ENCODE measurements at regions not wholly inside any gene's neighbourhood (a gene's known extent, or its start where the extent isn't known, plus 50 kb on each side); places are given as distances from the start of the nearest gene placed in this dataset.
"Not testable (repeated sequence)": the region's sequence is repeated elsewhere in the genome, so short reads cannot be mapped to it uniquely, and the experiment has no call there.

DNA sequence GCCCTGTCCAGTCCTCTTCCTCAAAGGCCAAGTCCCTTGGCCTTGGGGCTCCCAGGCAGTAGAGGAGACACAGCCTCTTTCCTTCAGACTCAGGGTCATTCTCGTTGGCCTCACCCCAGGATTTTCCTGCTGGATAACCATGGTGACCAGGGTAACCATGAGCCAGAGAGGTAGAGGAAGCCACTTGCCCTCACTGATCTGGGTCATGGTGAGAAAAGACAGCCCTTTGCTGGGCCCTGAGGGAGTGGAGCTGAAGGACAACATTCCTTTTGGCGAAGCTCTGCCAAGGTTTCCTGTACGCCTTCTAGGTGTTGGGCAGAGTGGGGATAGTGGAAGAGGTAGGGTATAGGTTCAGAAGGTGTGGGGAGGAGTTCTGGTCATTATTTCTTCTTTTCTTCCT lies 53.1 kb upstream of the WNT4 start:
- Mint-ChIP-seq H3K27me3 (peaks cover 18% of the 10 kb centered on the region), H3K4me3 (no peak overlapping the region), H3K36me3 (ENCODE audit: low read depth) (no peaks in the 10 kb centered on the region), H3K9me3 (no peaks in the 10 kb centered on the region), H3K27ac (no peak overlapping the region), H3K4me1 (ENCODE audit: low read depth) (no peaks in the 10 kb centered on the region)

DNA sequence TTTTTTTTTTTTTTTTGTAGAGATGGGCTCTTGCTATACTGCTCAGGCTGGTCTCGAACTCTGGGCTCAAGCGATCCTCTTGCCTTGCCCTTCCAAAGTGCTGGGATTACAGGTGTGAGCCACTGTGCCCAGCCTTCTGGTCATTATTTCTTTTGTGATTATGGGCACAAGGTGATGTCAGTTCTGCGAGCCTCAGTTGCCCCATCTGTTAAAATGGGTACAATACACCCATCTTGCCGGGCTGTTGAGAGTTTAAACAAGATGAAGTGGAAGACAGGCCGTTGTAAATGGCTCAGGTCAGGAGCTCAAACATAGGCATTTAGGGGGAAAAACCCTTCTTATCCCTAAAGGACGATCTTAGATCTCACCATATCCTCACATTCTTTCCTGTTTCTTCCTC lies 53.7 kb upstream of the WNT4 start:
- no peaks in the 10 kb centered on the region for H3K4me1 Mint-ChIP-seq (ENCODE audit: low read depth)
- H3K9me3 Mint-ChIP-seq, result no peaks in the 10 kb centered on the region
- H3K27ac Mint-ChIP-seq, result no peak overlapping the region
- H3K4me3 Mint-ChIP-seq, result no peak overlapping the region
- H3K36me3 Mint-ChIP-seq (ENCODE audit: low read depth), result no peaks in the 10 kb centered on the region
- peaks cover 18% of the 10 kb centered on the region for H3K27me3 Mint-ChIP-seq

DNA sequence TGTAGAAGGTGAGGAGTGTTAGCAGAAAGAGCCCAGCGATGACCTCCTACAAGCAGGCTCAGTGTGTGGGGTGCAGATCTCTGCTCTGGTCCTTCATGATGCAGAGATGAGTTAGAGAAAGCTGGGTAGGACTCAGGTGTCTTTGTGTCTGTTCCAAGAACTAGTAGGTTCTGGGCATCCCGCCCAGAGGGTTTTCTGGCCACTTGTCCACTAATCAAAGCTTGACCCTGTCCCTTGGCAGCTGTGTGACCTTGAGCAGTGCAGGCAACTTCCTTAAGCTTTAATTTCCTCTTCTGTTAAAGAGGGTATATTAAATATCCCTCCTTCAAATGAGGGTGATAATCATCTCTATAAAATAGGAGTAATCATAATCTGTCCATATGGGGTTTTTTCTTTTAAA lies 54.7 kb upstream of the WNT4 start:
- no peak overlapping the region for H3K27ac Mint-ChIP-seq
- H3K9me3 Mint-ChIP-seq, result no peaks in the 10 kb centered on the region
- H3K27me3 Mint-ChIP-seq, result peaks cover 18% of the 10 kb centered on the region
- no peak overlapping the region for H3K4me3 Mint-ChIP-seq
- H3K36me3 Mint-ChIP-seq (ENCODE audit: low read depth), result no peaks in the 10 kb centered on the region
- no peaks in the 10 kb centered on the region for H3K4me1 Mint-ChIP-seq (ENCODE audit: low read depth)

DNA sequence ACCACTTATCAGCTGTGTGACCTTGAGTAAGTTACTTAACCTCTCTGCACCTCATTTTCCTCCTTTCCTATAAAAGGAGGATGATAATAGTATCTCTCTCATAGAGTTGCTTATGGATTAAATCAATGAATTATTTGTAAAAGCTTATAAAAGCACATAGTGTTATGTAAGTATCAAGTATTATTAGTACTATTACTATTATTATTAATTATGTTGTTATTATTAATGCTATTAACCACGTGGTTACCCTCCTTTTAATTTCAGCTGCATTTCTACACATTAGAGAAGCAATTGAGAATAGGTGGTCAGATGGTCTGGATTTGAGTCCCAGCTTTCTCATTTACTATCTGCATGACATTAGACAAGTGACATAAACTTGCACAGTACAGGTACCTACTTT lies 58.1 kb upstream of the WNT4 start:
- H3K27me3 Mint-ChIP-seq, result peaks cover 35% of the 10 kb centered on the region
- H3K36me3 Mint-ChIP-seq (ENCODE audit: low read depth), result no peaks in the 10 kb centered on the region

DNA sequence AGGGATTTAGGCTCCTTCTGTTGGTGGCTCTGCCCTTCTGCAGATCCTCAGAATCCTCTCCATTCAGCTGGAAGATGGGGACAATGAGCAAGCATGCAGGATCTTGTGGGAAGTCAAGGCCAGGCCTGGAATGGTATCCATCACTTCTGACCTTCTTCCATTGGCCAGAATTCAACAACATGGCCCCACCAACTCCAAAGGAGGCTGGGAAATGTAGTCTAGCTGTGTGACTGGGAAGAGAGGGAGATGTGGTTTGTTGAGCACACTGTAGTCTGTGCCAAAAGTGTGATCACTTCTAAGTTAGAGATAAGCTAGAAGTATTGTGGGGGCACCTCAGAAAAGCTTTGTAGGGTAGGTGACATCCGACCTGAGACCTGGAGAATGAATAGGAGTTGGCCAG lies 60.4 kb upstream of the WNT4 start:
- H3K4me1 Mint-ChIP-seq (ENCODE audit: low read depth), result no peaks in the 10 kb centered on the region
- H3K9me3 Mint-ChIP-seq, result no peaks in the 10 kb centered on the region
- H3K27ac Mint-ChIP-seq, result no peak overlapping the region
- H3K27me3 Mint-ChIP-seq, result peaks cover 49% of the 10 kb centered on the region
- no peaks in the 10 kb centered on the region for H3K36me3 Mint-ChIP-seq (ENCODE audit: low read depth)
- H3K4me3 Mint-ChIP-seq, result no peak overlapping the region

More for the DNA sequence above, 58.1 kb upstream of the WNT4 start:
- no peaks in the 10 kb centered on the region for H3K4me1 Mint-ChIP-seq (ENCODE audit: low read depth)
- no peak overlapping the region for H3K4me3 Mint-ChIP-seq
- H3K9me3 Mint-ChIP-seq, result no peaks in the 10 kb centered on the region
- H3K27ac Mint-ChIP-seq, result no peak overlapping the region

DNA sequence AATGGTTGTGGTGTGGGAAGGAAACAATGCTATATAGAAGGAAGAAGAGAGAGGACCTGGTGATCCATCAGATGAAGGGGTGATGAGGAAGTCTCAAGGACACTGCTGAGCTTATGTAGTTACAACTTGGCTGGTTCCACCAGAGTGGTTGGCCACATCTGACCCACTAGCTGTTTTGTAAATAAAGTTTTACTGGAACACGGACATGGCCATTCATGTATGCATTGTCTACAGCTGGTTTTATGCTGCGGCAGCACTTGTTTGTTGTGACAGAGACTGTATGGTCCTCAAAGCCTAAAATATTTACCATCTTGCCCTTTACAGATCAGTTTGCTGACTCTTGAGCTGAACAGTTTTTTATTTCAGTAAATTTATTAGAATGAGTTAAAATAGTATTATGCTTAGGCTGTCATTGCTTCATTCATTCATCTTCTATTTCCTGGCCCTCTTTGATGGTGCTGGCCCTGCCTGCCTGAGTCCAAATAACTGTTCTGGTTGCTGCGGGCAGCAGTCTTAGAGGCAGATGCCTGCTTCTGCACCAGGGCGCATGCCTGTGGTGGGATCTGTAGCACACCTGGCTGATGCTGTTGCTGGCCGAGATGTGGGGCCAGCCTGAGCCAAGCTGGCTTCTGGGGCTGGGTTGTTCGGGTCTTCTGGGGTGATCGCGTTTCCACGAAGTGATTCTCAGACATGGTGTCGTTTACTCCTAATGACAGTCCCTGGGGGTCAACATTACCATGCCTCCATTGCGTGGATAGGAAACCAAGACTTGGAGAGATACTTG lies 61.4 kb upstream of the WNT4 start:
- H3K36me3 Mint-ChIP-seq (ENCODE audit: low read depth), result no peaks in the 10 kb centered on the region
- no peaks in the 10 kb centered on the region for H3K4me1 Mint-ChIP-seq (ENCODE audit: low read depth)
- H3K27me3 Mint-ChIP-seq, result peaks cover 46% of the 10 kb centered on the region
- H3K9me3 Mint-ChIP-seq, result no peaks in the 10 kb centered on the region
- no peak overlapping the region for H3K27ac Mint-ChIP-seq
- H3K4me3 Mint-ChIP-seq, result no peak overlapping the region

- Mint-ChIP-seq H3K27me3 (peaks cover 51% of the 10 kb centered on the region), H3K4me3 (no peak overlapping the region), H3K27ac (no peak overlapping the region), H3K4me1 (ENCODE audit: low read depth) (no peaks in the 10 kb centered on the region), H3K9me3 (no peaks in the 10 kb centered on the region), H3K36me3 (ENCODE audit: low read depth) (no peaks in the 10 kb centered on the region)
These were observed 62.4 kb upstream of the WNT4 start for GRCh38 chr1:22204989-22205913.

DNA sequence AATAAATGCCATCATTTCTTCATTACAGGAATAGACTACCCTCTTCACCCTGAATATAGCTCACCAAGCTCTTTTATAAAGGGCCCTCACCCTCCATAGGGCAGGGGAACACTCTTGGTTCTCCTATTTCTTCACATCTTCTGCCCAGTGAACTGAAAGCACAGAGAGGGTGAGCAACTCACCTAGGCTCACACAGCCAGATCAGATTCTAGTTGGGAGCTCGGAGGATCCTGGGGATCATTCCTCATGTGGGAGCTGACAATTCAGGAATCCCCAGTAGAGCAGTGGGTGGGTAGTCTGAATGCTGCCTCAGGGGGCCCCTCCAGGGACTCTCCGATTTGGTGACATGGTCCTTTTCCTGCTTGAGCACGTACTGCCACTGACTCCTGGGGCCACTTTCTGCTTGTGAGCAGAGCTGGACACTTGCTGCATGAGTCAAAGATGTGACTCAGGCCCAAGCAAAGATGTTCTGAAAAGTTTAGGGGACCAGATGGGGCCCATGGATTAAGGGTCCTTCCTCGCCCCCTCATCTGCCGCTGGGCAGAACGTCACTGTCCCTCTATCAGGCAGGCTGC lies 63.7 kb upstream of the WNT4 start:
- no peaks in the 10 kb centered on the region for H3K36me3 Mint-ChIP-seq (ENCODE audit: low read depth)
- no peak overlapping the region for H3K4me3 Mint-ChIP-seq
- H3K4me1 Mint-ChIP-seq (ENCODE audit: low read depth), result no peaks in the 10 kb centered on the region
- no peaks in the 10 kb centered on the region for H3K9me3 Mint-ChIP-seq
- H3K27me3 Mint-ChIP-seq, result peaks cover 59% of the 10 kb centered on the region
- no peak overlapping the region for H3K27ac Mint-ChIP-seq

GRCh38 chr1:22207511-22208267 lies 64.8 kb upstream of the WNT4 start:
- no peaks in the 10 kb centered on the region for H3K9me3 Mint-ChIP-seq
- no peak overlapping the region for H3K27ac Mint-ChIP-seq
- no peaks in the 10 kb centered on the region for H3K4me1 Mint-ChIP-seq (ENCODE audit: low read depth)
- H3K4me3 Mint-ChIP-seq, result no peak overlapping the region
- no peaks in the 10 kb centered on the region for H3K36me3 Mint-ChIP-seq (ENCODE audit: low read depth)
- peaks cover 65% of the 10 kb centered on the region for H3K27me3 Mint-ChIP-seq

DNA sequence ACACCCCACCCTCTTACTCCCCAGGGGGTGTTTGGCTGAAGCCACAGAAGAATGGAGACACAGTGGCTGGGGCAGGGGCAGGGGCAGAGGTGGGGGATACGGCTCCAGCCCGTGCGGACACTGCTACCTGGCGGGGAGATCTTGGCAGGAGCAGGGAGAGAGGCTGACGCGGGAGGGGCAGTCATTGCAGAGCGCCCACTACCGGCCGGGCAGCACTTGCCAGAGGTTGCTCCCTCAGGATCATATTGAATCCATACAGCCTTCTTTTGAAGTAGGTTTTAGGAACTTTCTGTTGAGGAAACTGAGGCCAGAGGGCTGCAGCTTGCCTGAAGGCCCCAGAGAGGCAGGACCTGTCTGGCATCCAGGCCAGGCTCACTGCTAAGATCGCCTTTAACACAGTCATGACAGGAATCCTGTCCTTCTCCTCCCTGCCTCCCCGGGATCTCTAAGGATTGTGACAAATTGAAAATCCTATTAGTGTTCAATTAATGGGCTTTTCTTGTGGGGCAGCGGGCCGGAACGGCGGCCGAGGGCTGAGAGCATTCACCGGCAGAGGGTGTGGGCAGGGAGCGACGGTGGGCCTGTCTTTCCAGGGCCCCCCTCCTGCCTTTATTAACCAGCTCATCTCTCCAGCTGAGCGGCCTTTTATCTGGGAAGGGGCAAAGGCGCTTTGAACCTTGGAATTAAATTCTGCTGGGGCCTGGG lies 65.5 kb upstream of the WNT4 start:
- no peaks in the 10 kb centered on the region for H3K9me3 Mint-ChIP-seq
- no peaks in the 10 kb centered on the region for H3K4me1 Mint-ChIP-seq (ENCODE audit: low read depth)
- H3K36me3 Mint-ChIP-seq (ENCODE audit: low read depth), result no peaks in the 10 kb centered on the region
- peaks cover 64% of the 10 kb centered on the region for H3K27me3 Mint-ChIP-seq
- H3K4me3 Mint-ChIP-seq, result no peak overlapping the region
- no peak overlapping the region for H3K27ac Mint-ChIP-seq

GRCh38 chr1:22208973-22209378 lies 66.1 kb upstream of the WNT4 start:
- no peaks in the 10 kb centered on the region for H3K4me1 Mint-ChIP-seq (ENCODE audit: low read depth)
- no peaks in the 10 kb centered on the region for H3K36me3 Mint-ChIP-seq (ENCODE audit: low read depth)
- no peaks in the 10 kb centered on the region for H3K9me3 Mint-ChIP-seq
- H3K4me3 Mint-ChIP-seq, result no peak overlapping the region
- H3K27ac Mint-ChIP-seq, result no peak overlapping the region
- peaks cover 62% of the 10 kb centered on the region for H3K27me3 Mint-ChIP-seq

DNA sequence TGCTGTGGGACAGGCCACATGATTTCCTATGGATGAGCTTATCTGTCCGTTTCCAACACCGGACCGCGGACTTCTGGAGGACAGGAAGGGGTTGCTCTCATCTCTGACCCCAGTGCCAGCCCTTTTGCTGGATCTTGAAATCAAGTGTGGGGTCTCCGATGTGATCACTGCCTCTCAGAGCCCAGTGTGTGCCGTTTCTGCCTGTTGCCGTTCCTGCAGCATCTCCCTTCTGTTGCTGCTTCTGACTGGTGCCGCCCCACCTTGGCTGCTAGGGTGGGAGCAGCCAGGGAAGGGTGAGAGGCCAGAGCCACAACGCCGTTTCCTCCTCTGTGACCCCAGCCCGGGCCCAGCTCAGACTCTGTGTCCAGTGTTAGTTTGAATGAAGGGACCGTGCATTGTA lies 67.3 kb upstream of the WNT4 start:
- Mint-ChIP-seq H3K4me3 (no peak overlapping the region), H3K36me3 (ENCODE audit: low read depth) (no peaks in the 10 kb centered on the region), H3K4me1 (ENCODE audit: low read depth) (no peaks in the 10 kb centered on the region), H3K9me3 (no peaks in the 10 kb centered on the region), H3K27ac (no peak overlapping the region), H3K27me3 (peaks cover 72% of the 10 kb centered on the region)

- peaks cover 67% of the 10 kb centered on the region for H3K27me3 Mint-ChIP-seq
- H3K36me3 Mint-ChIP-seq (ENCODE audit: low read depth), result no peaks in the 10 kb centered on the region
- H3K4me3 Mint-ChIP-seq, result no peak overlapping the region
- H3K4me1 Mint-ChIP-seq (ENCODE audit: low read depth), result no peaks in the 10 kb centered on the region
- H3K9me3 Mint-ChIP-seq, result no peaks in the 10 kb centered on the region
- H3K27ac Mint-ChIP-seq, result no peak overlapping the region
These were observed 67.7 kb upstream of the WNT4 start for GRCh38 chr1:22210636-22211035.

GRCh38 chr1:22211459-22211858 lies 68.6 kb upstream of the WNT4 start:
- H3K4me1 Mint-ChIP-seq (ENCODE audit: low read depth); H3K36me3 Mint-ChIP-seq (ENCODE audit: low read depth); H3K4me3 Mint-ChIP-seq; H3K9me3 Mint-ChIP-seq; H3K27ac Mint-ChIP-seq: not testable (repeated sequence)
- peaks cover 66% of the 10 kb centered on the region for H3K27me3 Mint-ChIP-seq
